ENCODE measurements at regions not wholly inside any gene's neighbourhood (a gene's known extent, or its start where the extent isn't known, plus 50 kb on each side); places are given as distances from the start of the nearest gene placed in this dataset.

DNA sequence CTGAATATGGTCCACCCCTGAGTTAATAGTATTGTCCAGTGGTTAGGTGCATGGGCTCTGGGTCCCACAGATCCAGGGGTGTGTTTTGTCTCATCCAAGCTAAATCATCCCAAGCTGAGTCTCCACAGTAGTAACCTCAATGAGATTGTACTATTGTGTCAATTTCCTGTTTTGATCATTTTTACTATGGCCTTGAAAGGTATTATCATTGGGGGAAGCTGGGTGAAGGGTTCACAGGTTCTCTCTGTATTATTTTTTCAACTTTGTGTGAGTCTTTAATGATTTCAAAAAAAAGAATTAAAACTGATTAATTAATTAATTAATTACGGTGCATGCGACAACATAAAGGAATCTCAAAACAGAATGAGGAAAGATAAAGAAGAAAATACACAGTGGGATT, 266.1 kb downstream of the MN1 start:
- no peak for TF ChIP-seq CTCF (IDR thresholded peaks at IDR 0.05; ENCODE audit: low read depth, low read length)
- TF ChIP-seq POLR2A (IDR thresholded peaks at IDR 0.05; ENCODE audit: extremely low read depth, insufficient read length): no peak

Data from NB4 (cell line).